ENCODE measurements at regions not wholly inside any gene's neighbourhood (a gene's known extent, or its start where the extent isn't known, plus 50 kb on each side); places are given as distances from the start of the nearest gene placed in this dataset.

DNA sequence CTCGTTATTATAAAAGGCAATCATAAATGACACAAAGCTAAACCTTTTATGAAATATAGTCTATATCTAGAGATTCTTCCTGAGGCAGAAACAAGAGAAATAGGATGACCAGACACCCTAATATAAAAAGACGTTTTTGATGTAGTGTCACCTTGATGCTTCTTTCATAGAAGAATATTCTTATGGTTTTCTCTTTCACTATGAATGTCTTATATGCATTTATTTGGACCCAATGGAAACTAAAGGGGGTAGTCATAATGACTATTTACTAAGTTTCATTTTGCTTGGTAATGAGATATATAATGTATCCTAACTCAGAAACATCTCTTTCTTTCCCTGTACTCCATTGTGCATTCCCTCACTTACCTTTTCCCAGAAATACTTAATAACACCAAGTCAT is 393.9 kb downstream of the RAP2B start:
- TF ChIP-seq, protein P1, sequence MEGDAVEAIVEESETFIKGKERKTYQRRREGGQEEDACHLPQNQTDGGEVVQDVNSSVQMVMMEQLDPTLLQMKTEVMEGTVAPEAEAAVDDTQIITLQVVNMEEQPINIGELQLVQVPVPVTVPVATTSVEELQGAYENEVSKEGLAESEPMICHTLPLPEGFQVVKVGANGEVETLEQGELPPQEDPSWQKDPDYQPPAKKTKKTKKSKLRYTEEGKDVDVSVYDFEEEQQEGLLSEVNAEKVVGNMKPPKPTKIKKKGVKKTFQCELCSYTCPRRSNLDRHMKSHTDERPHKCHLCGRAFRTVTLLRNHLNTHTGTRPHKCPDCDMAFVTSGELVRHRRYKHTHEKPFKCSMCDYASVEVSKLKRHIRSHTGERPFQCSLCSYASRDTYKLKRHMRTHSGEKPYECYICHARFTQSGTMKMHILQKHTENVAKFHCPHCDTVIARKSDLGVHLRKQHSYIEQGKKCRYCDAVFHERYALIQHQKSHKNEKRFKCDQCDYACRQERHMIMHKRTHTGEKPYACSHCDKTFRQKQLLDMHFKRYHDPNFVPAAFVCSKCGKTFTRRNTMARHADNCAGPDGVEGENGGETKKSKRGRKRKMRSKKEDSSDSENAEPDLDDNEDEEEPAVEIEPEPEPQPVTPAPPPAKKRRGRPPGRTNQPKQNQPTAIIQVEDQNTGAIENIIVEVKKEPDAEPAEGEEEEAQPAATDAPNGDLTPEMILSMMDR (IDR thresholded peaks at IDR 0.05): no peak
- no peak for TF ChIP-seq EZH2 (IDR thresholded peaks at IDR 0.05; ENCODE audit: borderline replicate concordance, insufficient read depth, low read depth, low read length, poor library complexity, severe bottlenecking)
